GM13977 (cell line): ENCODE measurements at regions not wholly inside any gene's neighbourhood (a gene's known extent, or its start where the extent isn't known, plus 50 kb on each side); places are given as distances from the start of the nearest gene placed in this dataset.

Source experiments
- DNase-seq: peaks from one replicate; pipeline ENCODE4 v3.0.0; 2012; ENCODE audit warnings: low spot score
- CTCF ChIP-seq: IDR thresholded peaks from 2 replicates; pipeline ENCODE4 v1.5.1; 2012; ENCODE audit warnings: mild to moderate bottlenecking, control low read depth; ENCODE audit not compliant: insufficient read depth; ENCODE audit errors: extremely low read depth, missing control alignments
- in situ Hi-C: fragments of 300-500 bp; cut with MboI; formaldehyde crosslinking; loops from one replicate; pipeline ENCODE4 v1.12.0; 2022; ENCODE audit warnings: low sequenced_read_pairs, low pct_unique_long_range_greater_than_20kb, mixed read lengths, inconsistent platforms; ENCODE audit not compliant: unreplicated experiment

DNA sequence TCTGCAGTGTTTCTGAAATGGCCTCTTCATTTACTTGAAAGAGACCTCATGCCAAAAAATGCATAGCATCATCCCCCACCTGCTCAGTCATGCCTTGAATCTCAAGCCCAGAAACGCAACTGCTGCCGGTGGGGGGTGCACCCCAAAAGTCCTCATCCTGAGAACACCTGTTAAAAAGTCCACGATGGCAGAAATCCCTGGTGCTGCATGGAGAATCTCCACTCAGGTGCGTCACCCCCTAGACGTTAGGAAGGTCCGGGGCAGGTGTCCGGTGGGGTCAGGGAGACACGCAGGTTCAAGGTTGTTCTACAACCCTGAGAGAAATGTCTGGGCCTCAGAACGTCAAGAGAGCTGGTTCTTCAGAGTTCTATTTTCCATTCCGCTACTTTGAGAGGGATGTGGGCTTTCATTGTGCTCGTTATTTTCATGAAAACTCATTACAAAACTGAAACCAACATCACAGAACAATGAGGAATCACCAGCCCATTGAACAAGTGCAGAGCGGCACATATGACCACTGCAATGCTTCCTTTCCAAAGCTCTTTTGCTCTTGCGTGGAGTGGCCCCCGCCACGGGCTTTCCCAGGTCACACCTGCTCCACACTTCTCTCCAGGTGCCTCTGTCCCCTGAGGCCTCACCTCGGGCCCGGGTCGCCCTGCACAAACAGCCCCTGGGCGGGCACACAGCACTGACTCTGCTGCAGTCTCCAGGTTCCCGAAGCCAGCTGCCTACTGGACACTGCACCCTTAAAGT lies 201.9 kb downstream of the TOMM20 start:
- DNase-seq = peak; percentile 78
- TF ChIP-seq CTCF = no peak
- in situ Hi-C loops = no loop called here

- in situ Hi-C loops = no loop called here
- DNase-seq = no peak
- TF ChIP-seq CTCF = no peak
Measured at GRCh38 chr1:234926264-234926558, 202.4 kb downstream of the TOMM20 start.

GRCh38 chr1:234925440-234926263 lies 203.0 kb downstream of the TOMM20 start:
- no peak for TF ChIP-seq CTCF
- in situ Hi-C loops = no loop called here
- DNase-seq = no peak

- TF ChIP-seq CTCF = no peak
- in situ Hi-C loops = no loop called here
- no peak for DNase-seq
Measured at GRCh38 chr1:234924450-234925355, 203.9 kb downstream of the TOMM20 start.

- no peak for DNase-seq
- TF ChIP-seq CTCF = no peak
- in situ Hi-C loops = no loop called here
Measured at GRCh38 chr1:234923626-234924025, 205.0 kb downstream of the TOMM20 start.

GRCh38 chr1:234922987-234923386 lies 205.7 kb downstream of the TOMM20 start:
- DNase-seq = no peak
- TF ChIP-seq CTCF = no peak
- in situ Hi-C loops = no loop called here
